ENCODE measurements at regions not wholly inside any gene's neighbourhood (a gene's known extent, or its start where the extent isn't known, plus 50 kb on each side); places are given as distances from the start of the nearest gene placed in this dataset.

DNA sequence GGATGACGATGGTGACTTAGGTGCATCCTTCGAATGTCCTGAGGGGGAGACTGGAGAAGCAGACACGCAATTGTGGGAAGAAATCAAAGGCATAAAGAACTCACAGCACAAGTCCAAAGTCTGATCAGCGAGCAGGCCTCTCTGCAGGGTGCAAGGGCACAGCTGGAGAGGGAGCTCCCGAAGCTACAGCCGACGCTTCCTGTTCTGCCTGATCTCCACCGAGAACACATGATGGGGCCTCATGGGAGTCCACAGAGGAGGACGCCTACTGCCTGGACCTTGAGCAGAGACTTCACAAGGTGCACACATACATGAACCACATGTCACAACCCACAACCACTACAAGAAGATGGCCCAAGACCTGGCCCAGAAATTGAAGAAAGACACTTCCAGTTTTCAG is 51.4 kb downstream of the RIN2 start:
- POLR2A ChIA-PET: no interaction called here
- Histone ChIP-seq H3K9me3 (ENCODE audit: control insufficient read depth, insufficient read depth, low read depth, low read length) (no peaks in the 10 kb centered on the region), H3K4me3 (ENCODE audit: low read depth, low read length) (no peak overlapping the region), H3K27ac (ENCODE audit: extremely low read depth, low read depth, low read length) (no peak overlapping the region), H3K4me1 (ENCODE audit: control insufficient read depth, insufficient read depth, low read length) (peaks cover 13% of the 10 kb centered on the region), H3K36me3 (ENCODE audit: control insufficient read depth in 2 of 2, insufficient read depth in 1 of 2, low read length in 2 of 2) (no peaks in the 10 kb centered on the region)
- CTCF ChIA-PET: no interaction called here
- no peak for TF ChIP-seq MYNN (tag by site-specific recombination; IDR thresholded peaks at IDR 0.05; ENCODE audit: borderline replicate concordance)
- no peak for TF ChIP-seq ZNF324 (tag by site-specific recombination; IDR thresholded peaks at IDR 0.05)
- no peak for TF ChIP-seq ZNF157 (tag by site-specific recombination; IDR thresholded peaks at IDR 0.05)
- TF ChIP-seq, protein P1, sequence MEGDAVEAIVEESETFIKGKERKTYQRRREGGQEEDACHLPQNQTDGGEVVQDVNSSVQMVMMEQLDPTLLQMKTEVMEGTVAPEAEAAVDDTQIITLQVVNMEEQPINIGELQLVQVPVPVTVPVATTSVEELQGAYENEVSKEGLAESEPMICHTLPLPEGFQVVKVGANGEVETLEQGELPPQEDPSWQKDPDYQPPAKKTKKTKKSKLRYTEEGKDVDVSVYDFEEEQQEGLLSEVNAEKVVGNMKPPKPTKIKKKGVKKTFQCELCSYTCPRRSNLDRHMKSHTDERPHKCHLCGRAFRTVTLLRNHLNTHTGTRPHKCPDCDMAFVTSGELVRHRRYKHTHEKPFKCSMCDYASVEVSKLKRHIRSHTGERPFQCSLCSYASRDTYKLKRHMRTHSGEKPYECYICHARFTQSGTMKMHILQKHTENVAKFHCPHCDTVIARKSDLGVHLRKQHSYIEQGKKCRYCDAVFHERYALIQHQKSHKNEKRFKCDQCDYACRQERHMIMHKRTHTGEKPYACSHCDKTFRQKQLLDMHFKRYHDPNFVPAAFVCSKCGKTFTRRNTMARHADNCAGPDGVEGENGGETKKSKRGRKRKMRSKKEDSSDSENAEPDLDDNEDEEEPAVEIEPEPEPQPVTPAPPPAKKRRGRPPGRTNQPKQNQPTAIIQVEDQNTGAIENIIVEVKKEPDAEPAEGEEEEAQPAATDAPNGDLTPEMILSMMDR (tag by site-specific recombination; IDR thresholded peaks at IDR 0.05): no peak
- TF ChIP-seq ZNF707 (tag by site-specific recombination; IDR thresholded peaks at IDR 0.05): no peak
- no peak for TF ChIP-seq ZNF10 (tag by site-specific recombination; IDR thresholded peaks at IDR 0.05)
- no peak for TF ChIP-seq ZNF140 (tag by site-specific recombination; IDR thresholded peaks at IDR 0.05)
- no peak for TF ChIP-seq HOXC10 (CRISPR knock-in tag; IDR thresholded peaks at IDR 0.05)
- no peak for TF ChIP-seq ZNF174 (tag by site-specific recombination; IDR thresholded peaks at IDR 0.05)
- no peak for TF ChIP-seq ZNF830 (tag by site-specific recombination; IDR thresholded peaks at IDR 0.05; ENCODE audit: low read depth)
- TF ChIP-seq GFI1B (tag by site-specific recombination; IDR thresholded peaks at IDR 0.05): no peak
- TF ChIP-seq ZNF416 (tag by site-specific recombination; IDR thresholded peaks at IDR 0.05): no peak

DNA sequence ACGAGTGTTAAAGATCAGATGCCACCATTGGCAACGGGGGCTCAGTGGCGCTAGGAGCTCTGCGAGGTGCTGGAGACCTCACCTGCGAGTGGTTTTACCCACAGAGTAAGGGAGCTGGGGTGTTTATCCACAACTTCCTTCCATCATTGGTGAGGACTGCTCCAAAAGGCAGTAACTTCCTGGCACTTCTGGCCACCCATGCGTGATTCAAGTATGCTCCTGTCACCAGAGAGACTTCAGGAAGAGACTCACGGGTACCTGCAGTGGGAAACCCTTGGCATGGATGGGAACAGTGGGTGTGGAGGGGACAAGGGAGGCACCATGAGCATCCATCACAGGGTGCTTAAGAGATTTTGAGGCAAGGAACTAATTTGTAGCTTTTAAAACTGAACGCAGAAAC is 53.2 kb downstream of the RIN2 start:
- Histone ChIP-seq H3K27ac (ENCODE audit: extremely low read depth, low read depth, low read length) (no peak overlapping the region), H3K9me3 (ENCODE audit: control insufficient read depth, insufficient read depth, low read depth, low read length) (no peaks in the 10 kb centered on the region), H3K4me3 (ENCODE audit: low read depth, low read length) (no peak overlapping the region), H3K4me1 (ENCODE audit: control insufficient read depth, insufficient read depth, low read length) (peaks cover 16% of the 10 kb centered on the region), H3K36me3 (ENCODE audit: control insufficient read depth in 2 of 2, insufficient read depth in 1 of 2, low read length in 2 of 2) (no peaks in the 10 kb centered on the region)
- ChIA-PET POLR2A (no interaction called here), CTCF (interaction anchor here (0.8 kb wide), 1 partner anchor 27 kb away, joined by 3 read pairs; no protein-coding TSS in a partner anchor)
- TF ChIP-seq ZNF792 (tag by site-specific recombination; IDR thresholded peaks at IDR 0.05) (no peak), SETDB1 (IDR thresholded peaks at IDR 0.05; ENCODE audit: insufficient read length, low read length) (no peak), ZNF24 (tag by site-specific recombination; IDR thresholded peaks at IDR 0.05) (no peak), ZNF146 (tag by site-specific recombination; IDR thresholded peaks at IDR 0.05) (no peak), MZF1 (tag by site-specific recombination; IDR thresholded peaks at IDR 0.05; ENCODE audit: borderline replicate concordance) (no peak), ZNF626 (tag by site-specific recombination; IDR thresholded peaks at IDR 0.05) (no peak), ZFP37 (tag by site-specific recombination; IDR thresholded peaks at IDR 0.05) (no peak), ZNF175 (tag by site-specific recombination; IDR thresholded peaks at IDR 0.05) (no peak), PBX3 (CRISPR knock-in tag; IDR thresholded peaks at IDR 0.05) (no peak), ZNF266 (tag by site-specific recombination; IDR thresholded peaks at IDR 0.05; ENCODE audit: low read depth) (no peak)
- TF ChIP-seq, protein P2, sequence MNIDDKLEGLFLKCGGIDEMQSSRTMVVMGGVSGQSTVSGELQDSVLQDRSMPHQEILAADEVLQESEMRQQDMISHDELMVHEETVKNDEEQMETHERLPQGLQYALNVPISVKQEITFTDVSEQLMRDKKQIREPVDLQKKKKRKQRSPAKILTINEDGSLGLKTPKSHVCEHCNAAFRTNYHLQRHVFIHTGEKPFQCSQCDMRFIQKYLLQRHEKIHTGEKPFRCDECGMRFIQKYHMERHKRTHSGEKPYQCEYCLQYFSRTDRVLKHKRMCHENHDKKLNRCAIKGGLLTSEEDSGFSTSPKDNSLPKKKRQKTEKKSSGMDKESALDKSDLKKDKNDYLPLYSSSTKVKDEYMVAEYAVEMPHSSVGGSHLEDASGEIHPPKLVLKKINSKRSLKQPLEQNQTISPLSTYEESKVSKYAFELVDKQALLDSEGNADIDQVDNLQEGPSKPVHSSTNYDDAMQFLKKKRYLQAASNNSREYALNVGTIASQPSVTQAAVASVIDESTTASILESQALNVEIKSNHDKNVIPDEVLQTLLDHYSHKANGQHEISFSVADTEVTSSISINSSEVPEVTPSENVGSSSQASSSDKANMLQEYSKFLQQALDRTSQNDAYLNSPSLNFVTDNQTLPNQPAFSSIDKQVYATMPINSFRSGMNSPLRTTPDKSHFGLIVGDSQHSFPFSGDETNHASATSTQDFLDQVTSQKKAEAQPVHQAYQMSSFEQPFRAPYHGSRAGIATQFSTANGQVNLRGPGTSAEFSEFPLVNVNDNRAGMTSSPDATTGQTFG (tag by site-specific recombination; IDR thresholded peaks at IDR 0.05; ENCODE audit: borderline replicate concordance): no peak
- TF ChIP-seq, protein P3, sequence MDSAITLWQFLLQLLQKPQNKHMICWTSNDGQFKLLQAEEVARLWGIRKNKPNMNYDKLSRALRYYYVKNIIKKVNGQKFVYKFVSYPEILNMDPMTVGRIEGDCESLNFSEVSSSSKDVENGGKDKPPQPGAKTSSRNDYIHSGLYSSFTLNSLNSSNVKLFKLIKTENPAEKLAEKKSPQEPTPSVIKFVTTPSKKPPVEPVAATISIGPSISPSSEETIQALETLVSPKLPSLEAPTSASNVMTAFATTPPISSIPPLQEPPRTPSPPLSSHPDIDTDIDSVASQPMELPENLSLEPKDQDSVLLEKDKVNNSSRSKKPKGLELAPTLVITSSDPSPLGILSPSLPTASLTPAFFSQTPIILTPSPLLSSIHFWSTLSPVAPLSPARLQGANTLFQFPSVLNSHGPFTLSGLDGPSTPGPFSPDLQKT (IDR thresholded peaks at IDR 0.05; ENCODE audit: borderline replicate concordance, low read depth, low read length): no peak

All from HEK293 (cell line).